ENCODE measurements at regions not wholly inside any gene's neighbourhood (a gene's known extent, or its start where the extent isn't known, plus 50 kb on each side); places are given as distances from the start of the nearest gene placed in this dataset.

DNA sequence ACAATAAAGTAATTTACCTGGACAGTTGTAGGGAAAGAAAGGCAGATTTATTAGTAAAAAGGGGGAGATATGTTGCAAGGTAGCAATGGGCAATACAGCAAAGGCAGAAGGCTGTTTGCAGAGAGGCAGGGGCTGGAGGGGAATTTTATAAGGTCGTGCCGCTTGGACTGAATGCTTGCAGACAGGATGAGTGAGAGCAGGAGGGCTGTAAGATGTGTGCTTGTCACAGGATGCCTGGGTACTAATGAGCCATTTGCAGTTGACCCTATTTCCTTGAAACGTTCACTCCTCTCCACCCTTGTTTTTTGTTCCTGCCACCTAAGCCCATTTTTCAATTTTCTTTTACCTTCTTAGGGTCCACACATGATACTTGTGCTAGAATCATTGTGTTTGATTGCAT lies 214.7 kb downstream of the TRAM1L1 start:
- DNase-seq, result peak; percentile 67

DNA sequence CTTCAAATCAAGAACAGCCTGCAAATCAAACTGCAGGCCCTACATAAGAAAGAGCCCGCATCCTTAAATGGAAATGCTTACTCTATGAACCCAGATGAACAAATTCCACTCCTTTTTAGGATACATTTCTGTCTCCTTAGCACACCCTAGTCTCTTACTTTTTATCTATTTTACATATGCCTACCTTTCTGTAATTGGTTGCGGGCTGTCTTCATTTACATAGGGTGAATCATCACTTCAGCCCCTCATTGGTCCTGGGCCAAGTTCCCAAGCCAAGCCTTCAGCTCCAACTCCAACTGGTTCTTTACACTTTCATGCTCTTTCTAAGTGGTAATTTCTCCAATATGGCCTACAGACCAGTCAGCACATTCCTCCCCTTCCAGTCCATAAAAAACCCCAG lies 219.3 kb downstream of the TRAM1L1 start:
- peak; percentile 28 for DNase-seq

GRCh38 chr4:116862592-116862991 lies 222.8 kb downstream of the TRAM1L1 start:
- no peak for DNase-seq

DNA sequence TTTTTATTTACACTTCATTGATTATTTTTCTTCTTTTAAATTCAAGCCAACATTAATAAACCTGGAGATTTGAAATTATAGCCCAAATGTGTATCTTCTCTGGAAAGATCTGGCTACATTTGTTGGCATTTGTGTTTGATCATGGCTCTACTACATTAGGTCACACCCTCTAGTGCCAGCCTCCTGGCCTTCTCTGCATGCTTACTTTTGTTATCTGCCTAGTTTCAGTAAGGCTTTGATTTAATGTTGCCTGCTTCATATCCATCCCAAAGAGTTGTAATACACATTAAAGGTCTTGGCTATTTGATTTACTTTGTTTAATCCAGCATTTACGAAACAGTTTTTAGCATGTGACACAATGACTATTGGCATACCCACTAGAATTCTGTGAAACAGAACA lies 224.5 kb downstream of the TRAM1L1 start:
- no peak for DNase-seq

DNA sequence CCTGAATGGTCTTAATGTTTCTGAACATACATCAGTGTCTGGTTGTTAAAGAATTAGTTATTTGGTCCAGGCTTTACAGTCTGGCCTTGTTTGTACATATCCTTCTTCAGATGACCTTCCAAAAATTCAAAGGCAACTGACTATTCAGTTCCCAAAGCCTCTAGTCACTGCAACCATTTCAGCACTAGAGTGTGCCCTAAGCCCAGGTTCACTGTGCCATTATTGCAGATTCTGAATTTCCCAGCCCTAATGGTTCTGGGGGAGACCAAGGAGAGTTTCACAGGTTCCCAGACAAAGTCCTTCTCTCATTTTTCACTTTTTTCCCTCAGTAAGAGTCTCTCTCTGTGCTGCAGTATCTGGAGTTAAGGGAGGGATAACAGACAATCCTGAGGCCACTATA lies 235.8 kb downstream of the TRAM1L1 start:
- DNase-seq, result no peak

- no peak for DNase-seq
Observed at GRCh38 chr4:116847616-116848015, 237.8 kb downstream of the TRAM1L1 start.

GRCh38 chr4:116839826-116840225 lies 245.6 kb downstream of the TRAM1L1 start:
- no peak for DNase-seq

DNA sequence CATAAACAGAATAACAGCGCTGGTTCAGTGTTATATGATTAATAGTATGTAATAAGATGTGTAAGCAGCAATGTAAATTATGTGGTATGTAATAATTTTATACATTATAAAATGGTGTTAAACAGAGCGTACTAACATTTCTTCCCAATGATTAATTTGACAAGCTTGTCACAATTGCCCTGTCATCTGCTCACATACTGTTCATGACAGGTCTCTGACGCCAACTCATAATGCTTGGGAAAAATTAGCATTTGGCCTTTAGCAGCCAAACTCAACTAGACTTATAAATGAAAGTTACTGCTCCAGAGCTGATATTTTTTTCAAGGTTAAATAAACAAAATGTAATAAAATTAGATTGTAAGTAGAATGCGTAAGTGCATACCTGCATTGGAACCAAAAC lies 246.8 kb downstream of the TRAM1L1 start:
- DNase-seq, result no peak

GRCh38 chr4:116829187-116829586 lies 256.2 kb downstream of the TRAM1L1 start:
- no peak for DNase-seq

DNA sequence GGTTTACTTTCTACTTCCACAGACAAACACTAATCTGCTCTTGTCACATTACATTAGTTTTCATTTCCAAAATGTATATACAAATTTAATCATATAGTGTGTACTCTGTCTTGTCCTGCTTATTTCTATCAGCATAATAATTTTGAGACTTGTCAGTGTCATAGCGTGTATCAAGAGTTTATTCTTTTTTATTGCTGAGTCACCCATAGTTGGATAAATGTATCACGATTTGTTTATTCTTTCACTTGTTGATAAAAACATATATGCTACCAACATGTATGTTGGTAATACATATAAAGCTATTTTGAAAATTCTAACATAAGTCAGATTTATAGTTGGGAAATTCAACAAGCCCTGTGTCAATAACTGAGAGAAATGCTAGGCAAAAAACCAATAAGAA lies 261.2 kb downstream of the TRAM1L1 start:
- no peak for DNase-seq

DNA sequence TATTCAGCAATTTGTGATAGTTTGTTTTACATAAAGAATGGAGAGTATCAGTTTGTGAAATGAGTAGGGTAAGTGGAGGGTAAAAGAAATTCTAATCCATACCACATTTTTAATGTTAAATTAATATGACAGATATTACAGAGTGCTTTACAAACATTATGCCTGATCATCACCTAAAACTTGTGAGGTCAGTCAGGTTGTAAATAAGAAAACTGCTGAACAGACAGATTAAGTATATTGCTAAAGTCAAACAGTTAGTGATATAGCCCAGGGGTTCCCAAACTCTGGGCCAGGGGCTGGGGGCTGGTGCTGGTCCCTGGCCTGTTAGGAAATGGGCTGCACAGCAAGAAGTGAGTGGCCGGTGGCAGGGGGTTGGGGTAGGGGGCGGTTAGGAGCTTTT lies 273.6 kb downstream of the TRAM1L1 start:
- DNase-seq, result no peak

- DNase-seq, result no peak
Observed at GRCh38 chr4:116796022-116796421, 289.4 kb downstream of the TRAM1L1 start.

DNA sequence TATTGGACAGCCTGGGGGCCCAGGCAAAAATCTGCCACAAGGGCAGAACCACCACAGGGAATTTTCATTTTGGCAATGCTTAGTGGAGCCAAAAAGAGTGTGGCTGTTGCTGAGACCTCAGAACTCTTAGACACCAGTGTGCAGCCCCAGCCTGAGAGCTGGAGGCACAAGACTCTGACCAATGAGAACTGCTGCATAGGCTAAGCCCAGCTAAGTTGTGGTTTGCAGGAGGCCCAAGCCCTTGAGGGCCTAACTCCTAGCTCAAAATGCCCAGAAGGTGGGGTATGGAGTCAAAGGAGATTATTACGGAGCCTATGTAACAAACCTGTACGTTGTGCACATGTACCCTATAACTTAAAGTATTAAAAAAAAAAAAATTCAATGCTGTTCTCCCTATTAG lies 296.7 kb downstream of the TRAM1L1 start:
- no peak for DNase-seq

GRCh38 chr4:116755051-116755450 lies 330.3 kb downstream of the TRAM1L1 start:
- no peak for DNase-seq

GRCh38 chr4:116752027-116752426 lies 333.3 kb downstream of the TRAM1L1 start:
- DNase-seq, result no peak

- DNase-seq, result no peak
Observed at GRCh38 chr4:116736756-116737155, 348.6 kb downstream of the TRAM1L1 start.

DNA sequence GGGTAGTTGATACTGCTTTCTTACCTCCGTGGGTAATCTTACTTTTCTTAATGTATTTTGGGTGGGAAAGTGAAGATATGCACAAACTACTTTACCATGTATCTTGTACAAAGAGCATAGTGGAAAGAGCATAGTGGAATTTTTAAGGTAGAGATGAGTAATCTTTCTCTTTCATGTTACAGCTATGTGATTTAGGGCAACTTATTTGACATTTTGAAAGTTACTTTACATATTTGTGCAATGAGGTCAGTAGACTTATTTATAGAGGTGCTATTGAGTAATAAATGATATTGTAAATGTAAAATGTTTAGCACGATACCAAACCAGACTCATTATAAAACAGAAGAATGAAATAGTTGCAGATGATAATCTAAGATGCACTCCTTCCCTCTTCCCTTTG lies 351.2 kb downstream of the TRAM1L1 start:
- no peak for DNase-seq

DNA sequence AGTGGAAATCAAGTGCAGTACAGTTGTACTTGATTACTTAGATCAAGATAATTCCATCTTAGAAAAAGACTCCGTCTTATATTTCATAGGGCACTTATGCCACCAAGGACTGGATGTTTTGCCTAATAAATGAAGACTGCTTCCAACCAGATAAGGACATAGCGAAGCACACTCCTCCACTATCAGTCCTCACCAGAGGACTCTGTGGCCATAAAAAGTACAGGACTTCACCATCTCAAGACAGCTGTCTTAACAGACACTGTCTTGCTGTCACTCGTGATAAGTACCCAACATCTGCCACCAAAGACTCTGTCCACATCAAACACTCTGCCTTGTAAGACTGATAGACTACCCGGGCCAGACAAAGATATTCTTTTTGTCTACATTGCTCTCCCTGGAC lies 352.0 kb downstream of the TRAM1L1 start:
- DNase-seq, result no peak

DNA sequence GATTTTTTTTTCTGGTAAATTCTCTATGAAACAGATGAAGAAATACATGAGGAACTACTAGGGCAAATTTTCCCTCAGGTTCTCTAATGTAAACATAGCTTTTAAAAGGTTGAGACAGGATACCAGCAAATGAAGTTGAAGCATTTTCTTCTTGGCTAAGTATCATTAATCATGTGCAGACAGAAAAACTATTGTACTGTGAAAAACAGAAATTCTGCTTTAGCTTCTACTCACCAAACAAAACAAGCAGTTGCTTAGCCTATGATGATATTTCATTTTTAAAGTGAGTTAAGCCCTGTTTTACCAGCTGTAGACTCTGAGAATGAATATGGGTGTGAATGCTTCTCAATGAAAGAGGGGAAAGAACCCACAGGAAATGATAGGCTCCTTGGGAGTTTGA lies 358.9 kb downstream of the TRAM1L1 start:
- no peak for DNase-seq

DNA sequence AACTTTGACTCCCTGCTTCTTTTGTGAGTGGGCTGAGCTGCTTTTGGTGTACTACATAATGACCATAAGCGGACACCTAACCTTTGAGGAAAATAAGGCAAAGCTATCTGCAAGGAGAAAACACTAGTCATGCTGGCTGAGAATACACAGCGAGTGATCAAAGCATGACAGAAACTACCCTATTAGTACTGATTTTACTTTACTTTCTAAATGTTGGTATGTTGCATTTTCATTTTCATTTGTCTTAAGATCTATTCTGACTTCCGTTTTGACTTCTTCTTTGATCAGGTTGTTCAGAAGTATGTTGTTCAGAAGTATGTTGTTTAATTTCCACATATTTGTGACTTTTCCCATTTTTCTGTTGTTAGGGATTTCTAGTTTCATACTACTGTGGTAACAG lies 361.1 kb downstream of the TRAM1L1 start:
- DNase-seq, result no peak

GRCh38 chr4:116705466-116705865 lies 379.9 kb downstream of the TRAM1L1 start:
- no peak for DNase-seq

DNA sequence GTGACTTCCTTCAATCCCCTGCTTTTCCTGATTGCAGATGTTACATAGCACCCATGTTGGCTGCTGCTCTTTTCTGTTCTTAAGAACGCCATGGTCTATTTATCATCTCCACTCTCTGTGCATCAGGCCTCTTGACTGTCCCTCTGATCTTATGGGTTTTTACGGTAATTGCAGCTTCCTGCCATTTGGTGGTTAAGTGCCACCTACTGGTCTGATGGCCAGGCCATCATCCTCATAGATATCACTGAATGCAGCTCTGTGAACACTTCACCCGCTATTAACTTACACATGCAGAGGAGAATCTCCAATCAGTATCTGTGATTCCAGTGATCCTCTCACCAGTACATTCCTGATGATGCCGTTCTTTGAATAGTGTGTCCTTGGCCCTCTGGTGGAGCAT lies 382.4 kb downstream of the TRAM1L1 start:
- peak; percentile 65 for DNase-seq

DNA sequence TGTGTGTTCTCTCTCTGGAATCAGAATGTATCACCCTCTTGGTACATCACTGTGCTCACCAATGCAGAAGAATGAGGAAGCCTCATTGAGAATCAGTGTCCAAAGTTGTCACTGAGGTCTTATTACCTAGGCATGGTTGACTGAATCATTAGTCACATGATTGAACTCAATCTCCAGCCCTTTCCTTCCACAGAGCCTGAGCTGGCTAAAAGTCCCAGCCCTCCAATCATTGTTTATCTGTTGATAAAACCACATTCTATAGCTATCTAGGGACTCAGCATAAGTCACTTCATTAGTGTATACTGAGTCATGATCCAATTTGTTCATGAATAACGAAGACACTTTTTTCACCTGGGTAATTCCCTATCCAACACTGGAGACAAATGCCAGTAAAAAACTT lies 396.8 kb downstream of the TRAM1L1 start:
- no peak for DNase-seq

- DNase-seq, result no peak
Observed at GRCh38 chr4:116668190-116668589, 417.2 kb downstream of the TRAM1L1 start.

DNA sequence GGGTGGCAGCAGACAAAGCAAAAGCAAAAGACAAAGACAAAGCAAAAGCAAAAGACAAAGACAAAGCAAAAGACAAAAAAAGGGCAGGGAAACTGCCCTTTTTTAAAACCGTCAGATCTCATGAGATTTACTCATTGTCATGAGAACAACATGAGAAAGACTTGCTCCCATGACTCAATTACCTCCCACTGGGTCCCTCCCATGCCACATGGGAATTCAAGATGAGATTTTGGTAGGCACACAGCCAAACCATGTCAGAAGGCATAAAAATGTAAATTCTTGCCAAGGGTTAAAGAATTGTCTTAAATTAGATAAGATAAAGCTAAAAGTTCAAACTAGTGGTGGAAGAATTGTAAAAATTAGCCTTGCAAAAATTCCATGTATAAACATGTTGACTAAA lies 419.7 kb downstream of the TRAM1L1 start:
- DNase-seq, result no peak

DNA sequence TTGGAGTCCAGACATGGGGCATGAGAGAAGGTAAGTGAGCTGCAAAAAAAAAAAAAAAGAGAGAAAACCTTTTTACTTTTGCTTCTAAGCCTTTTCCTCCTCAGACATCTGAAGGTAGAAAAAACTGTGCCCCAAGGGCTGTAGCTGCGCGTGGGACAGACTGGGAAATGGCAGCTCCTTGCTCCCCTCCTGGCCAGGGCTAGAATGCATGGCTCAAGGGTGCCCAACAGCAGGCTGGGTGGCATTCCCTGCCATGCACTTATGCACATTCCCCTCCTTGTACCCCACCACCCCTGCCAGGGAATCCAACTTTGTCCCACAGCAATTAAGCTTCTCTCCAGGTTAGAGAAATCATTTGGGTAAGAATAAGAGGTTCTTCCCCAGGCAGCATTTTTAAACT lies 421.2 kb downstream of the TRAM1L1 start:
- peak; percentile 60 for DNase-seq

Measured in islet precursor cell (in vitro differentiated cells).